ENCODE measurements at regions not wholly inside any gene's neighbourhood (a gene's known extent, or its start where the extent isn't known, plus 50 kb on each side); places are given as distances from the start of the nearest gene placed in this dataset.
A peak's percentile ranks its signal among the peaks of the same experiment; 100 is the strongest.
"Not testable (repeated sequence)": the region's sequence is repeated elsewhere in the genome, so short reads cannot be mapped to it uniquely, and the experiment has no call there.

- DNase-seq (ENCODE audit: extremely low read depth, low read depth) = no peak
Measured at GRCh38 chr2:207216457-207216856, 50.7 kb upstream of the KLF7 start.

GRCh38 chr2:207217442-207217841 is 51.7 kb upstream of the KLF7 start:
- DNase-seq (ENCODE audit: extremely low read depth, low read depth) = no peak

GRCh38 chr2:207219081-207219630 is 53.4 kb upstream of the KLF7 start:
- no peak for DNase-seq (ENCODE audit: extremely low read depth, low read depth)

GRCh38 chr2:207219676-207220501 is 54.1 kb upstream of the KLF7 start:
- DNase-seq (ENCODE audit: extremely low read depth, low read depth) = no peak

GRCh38 chr2:207221731-207222130 is 56.0 kb upstream of the KLF7 start:
- no peak for DNase-seq (ENCODE audit: extremely low read depth, low read depth)

GRCh38 chr2:207223051-207223450 is 57.3 kb upstream of the KLF7 start:
- DNase-seq (ENCODE audit: extremely low read depth, low read depth) = no peak

- DNase-seq (ENCODE audit: extremely low read depth, low read depth) = no peak
Measured at GRCh38 chr2:207224381-207224780, 58.6 kb upstream of the KLF7 start.

- no peak for DNase-seq (ENCODE audit: extremely low read depth, low read depth)
Measured at GRCh38 chr2:207224791-207225482, 59.2 kb upstream of the KLF7 start.

GRCh38 chr2:207225773-207226172 is 60.0 kb upstream of the KLF7 start:
- no peak for DNase-seq (ENCODE audit: extremely low read depth, low read depth)

- DNase-seq (ENCODE audit: extremely low read depth, low read depth) = no peak
Measured at GRCh38 chr2:207226243-207226642, 60.5 kb upstream of the KLF7 start.

GRCh38 chr2:207226671-207227061 is 60.9 kb upstream of the KLF7 start:
- no peak for DNase-seq (ENCODE audit: extremely low read depth, low read depth)

GRCh38 chr2:207227062-207227748 is 61.5 kb upstream of the KLF7 start:
- no peak for DNase-seq (ENCODE audit: extremely low read depth, low read depth)

- no peak for DNase-seq (ENCODE audit: extremely low read depth, low read depth)
Measured at GRCh38 chr2:207227749-207228145, 62.0 kb upstream of the KLF7 start.

GRCh38 chr2:207228402-207228801 is 62.7 kb upstream of the KLF7 start:
- DNase-seq (ENCODE audit: extremely low read depth, low read depth) = no peak

- no peak for DNase-seq (ENCODE audit: extremely low read depth, low read depth)
Measured at GRCh38 chr2:207229161-207229560, 63.4 kb upstream of the KLF7 start.

- DNase-seq (ENCODE audit: extremely low read depth, low read depth) = peak; percentile 38
Measured at GRCh38 chr2:207230261-207231105, 64.7 kb upstream of the KLF7 start.

GRCh38 chr2:207231106-207231865 is 65.5 kb upstream of the KLF7 start:
- no peak for DNase-seq (ENCODE audit: extremely low read depth, low read depth)

GRCh38 chr2:207231967-207232366 is 66.2 kb upstream of the KLF7 start:
- no peak for DNase-seq (ENCODE audit: extremely low read depth, low read depth)

- not testable (repeated sequence) for DNase-seq (ENCODE audit: extremely low read depth, low read depth)
Measured at GRCh38 chr2:207233141-207233540, 67.4 kb upstream of the KLF7 start.

GRCh38 chr2:207233731-207234130 is 68.0 kb upstream of the KLF7 start:
- no peak for DNase-seq (ENCODE audit: extremely low read depth, low read depth)

Measured in NCI-H460 (cell line).